ENCODE measurements at regions not wholly inside any gene's neighbourhood (a gene's known extent, or its start where the extent isn't known, plus 50 kb on each side); places are given as distances from the start of the nearest gene placed in this dataset.

GRCh38 chr10:47113907-47114500 is 186.0 kb upstream of the GDF10 start:
- Histone ChIP-seq H3K9me3 (replicated peaks in 1 of 3) (peaks cover 0 to 4% (median 0%) of the 10 kb centered on the region in 3 donors), H3K27ac (no peak overlapping the region), H3K4me3 (no peak overlapping the region), H3K27me3 (no peaks in the 10 kb centered on the region), H3K4me1 (replicated peaks in 1 of 2) (no peaks in the 10 kb centered on the region), H3K36me3 (replicated peaks in 1 of 2) (no peaks in the 10 kb centered on the region)
- DNase-seq = peak in 1 of 7 donors; percentile 18
- TF ChIP-seq POLR2A (IDR thresholded peaks at IDR 0.05) (no peak), CTCF (IDR thresholded peaks at IDR 0.05) (no peak)
- intact Hi-C loops (cut with DNase I) = no loop called here
- WGBS, 4 donors = 83 to 90% (median 87%) methylated on average over 4 of the region's 4 CpGs

- Histone ChIP-seq H3K4me1 (replicated peaks in 1 of 2) (no peaks in the 10 kb centered on the region), H3K4me3 (no peak overlapping the region), H3K27me3 (no peaks in the 10 kb centered on the region), H3K36me3 (replicated peaks in 1 of 2) (no peaks in the 10 kb centered on the region), H3K9me3 (replicated peaks in 1 of 3) (peaks cover 0 to 4% (median 0%) of the 10 kb centered on the region in 3 donors), H3K27ac (no peak overlapping the region)
- intact Hi-C loops (cut with DNase I) = no loop called here
- TF ChIP-seq CTCF (IDR thresholded peaks at IDR 0.05) (no peak), POLR2A (IDR thresholded peaks at IDR 0.05) (no peak)
- peak in 1 of 7 donors; percentile 11 for DNase-seq
- WGBS, 4 donors = 80 to 91% (median 86%) methylated on average over 6 of the region's 6 CpGs
Observed at GRCh38 chr10:47114680-47115186, 185.3 kb upstream of the GDF10 start.

- DNase-seq = peak in 1 of 7 donors; percentile 41
- WGBS, 4 donors = 54 to 75% (median 72%) methylated on average over 8 of the region's 8 CpGs
- no peak for TF ChIP-seq POLR2A (IDR thresholded peaks at IDR 0.05)
- TF ChIP-seq CTCF (IDR thresholded peaks at IDR 0.05) = no peak
- no peaks in the 10 kb centered on the region for H3K27me3 ChIP-seq
- no peak overlapping the region for H3K4me3 ChIP-seq
- no peaks in the 10 kb centered on the region for H3K4me1 ChIP-seq (replicated peaks in 1 of 2)
- intact Hi-C loops (cut with DNase I) = no loop called here
- H3K27ac ChIP-seq = no peak overlapping the region
- no peaks in the 10 kb centered on the region for H3K36me3 ChIP-seq (replicated peaks in 1 of 2)
- H3K9me3 ChIP-seq (replicated peaks in 1 of 3) = peaks cover 0 to 9% (median 0%) of the 10 kb centered on the region in 3 donors
Observed at GRCh38 chr10:47115322-47115721, 184.7 kb upstream of the GDF10 start.

DNA sequence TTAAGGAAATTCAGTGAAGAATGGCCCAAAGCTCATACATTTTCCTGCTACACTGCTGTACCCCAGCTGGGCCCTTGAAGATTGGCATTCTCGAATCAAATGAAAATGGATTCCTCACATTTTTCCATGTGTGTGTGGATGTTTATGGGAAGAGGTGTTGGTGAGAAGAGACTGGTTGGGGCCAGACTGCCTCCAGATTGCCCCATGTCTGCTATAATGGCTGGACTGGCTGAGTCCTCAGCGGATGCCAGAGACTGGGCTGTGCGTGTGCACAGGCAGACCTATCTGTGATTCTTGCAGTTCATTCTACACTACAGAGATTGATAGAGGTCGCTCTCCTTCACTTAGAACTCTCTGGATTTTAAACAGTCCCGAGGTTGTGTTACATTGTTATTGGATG is 183.6 kb upstream of the GDF10 start:
- WGBS, 4 donors = 82 to 85% (median 83%) methylated on average over 5 of the region's 5 CpGs
- no peak overlapping the region for H3K4me3 ChIP-seq
- intact Hi-C loops (cut with DNase I) = no loop called here
- peak in 1 of 7 donors; percentile 10 for DNase-seq
- TF ChIP-seq CTCF (IDR thresholded peaks at IDR 0.05) (no peak), POLR2A (IDR thresholded peaks at IDR 0.05) (no peak)
- H3K27ac ChIP-seq = no peak overlapping the region
- no peaks in the 10 kb centered on the region for H3K4me1 ChIP-seq (replicated peaks in 1 of 2)
- no peaks in the 10 kb centered on the region for H3K36me3 ChIP-seq (replicated peaks in 1 of 2)
- H3K9me3 ChIP-seq (replicated peaks in 1 of 3) = peaks cover 0 to 9% (median 0%) of the 10 kb centered on the region in 3 donors
- no peaks in the 10 kb centered on the region for H3K27me3 ChIP-seq
